Non-pigmented ciliary epithelial cell (primary cell): ENCODE measurements at regions not wholly inside any gene's neighbourhood (a gene's known extent, or its start where the extent isn't known, plus 50 kb on each side); places are given as distances from the start of the nearest gene placed in this dataset.

Experiments used
- DNase-seq: peaks from one replicate; pipeline ENCODE4 v3.0.0-alpha.2; 2010; ENCODE audit warnings: low read depth

- DNase-seq: no peak
These were observed 456.0 kb upstream of the SPANXN1 start for GRCh38 chrX:144791298-144791697.

DNA sequence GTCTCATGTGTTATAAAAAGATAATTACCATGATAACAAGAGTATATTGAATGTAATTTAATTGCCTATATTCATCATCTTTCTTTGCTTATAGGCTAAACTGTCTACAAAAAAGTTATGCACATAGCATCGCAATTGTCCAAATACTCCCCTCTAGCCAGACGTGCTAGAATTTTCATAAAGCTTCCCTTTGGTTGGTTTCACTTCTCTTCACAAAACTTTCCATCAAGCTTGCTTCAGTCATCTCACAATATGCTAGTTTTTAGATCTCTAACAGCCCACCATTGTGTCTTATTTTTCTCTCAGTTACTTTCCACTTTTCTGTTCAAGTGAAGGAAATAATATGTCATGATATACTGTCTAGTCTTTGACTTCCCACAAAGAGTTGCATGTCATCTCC, 448.3 kb upstream of the SPANXN1 start:
- DNase-seq: no peak

DNA sequence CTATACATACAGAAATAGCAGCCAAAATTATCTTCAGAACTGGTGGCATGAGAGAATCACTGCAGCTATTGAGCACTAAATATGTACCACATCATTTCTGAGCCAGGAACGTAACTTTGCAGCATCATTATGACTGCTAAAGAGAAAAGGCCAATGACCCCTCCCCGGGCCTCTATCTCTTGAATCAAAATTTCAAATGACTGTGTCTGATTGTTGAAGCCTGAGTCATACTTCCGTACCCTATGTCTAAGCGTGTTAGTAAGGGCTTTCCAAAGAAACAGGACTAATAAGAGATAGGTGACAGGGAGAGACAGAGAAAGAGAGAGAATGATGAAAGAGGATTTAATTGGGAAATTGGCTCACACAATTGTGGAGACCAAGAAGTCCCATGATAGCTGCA, 445.5 kb upstream of the SPANXN1 start:
- DNase-seq: no peak

DNA sequence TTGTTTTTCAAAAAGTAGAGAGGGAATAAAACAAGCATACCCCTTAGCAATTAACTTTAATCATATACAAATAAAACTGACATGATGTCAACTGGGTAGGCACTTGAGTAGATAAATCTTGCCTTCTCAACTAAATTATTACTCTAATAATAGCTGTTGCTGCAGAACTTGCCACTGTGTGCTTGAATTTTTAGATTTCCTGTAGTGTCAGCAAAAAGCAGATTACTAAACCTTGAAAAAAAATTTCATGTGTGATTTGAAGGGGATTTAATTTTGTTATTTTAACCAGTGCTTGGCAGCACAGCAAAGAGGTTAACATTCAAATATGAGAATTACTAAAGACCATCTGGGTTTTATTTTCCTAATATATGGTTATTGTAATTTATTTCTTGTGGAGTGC, 438.3 kb upstream of the SPANXN1 start:
- DNase-seq: no peak

- no peak for DNase-seq
These were observed 436.8 kb upstream of the SPANXN1 start for GRCh38 chrX:144810539-144810938.

DNA sequence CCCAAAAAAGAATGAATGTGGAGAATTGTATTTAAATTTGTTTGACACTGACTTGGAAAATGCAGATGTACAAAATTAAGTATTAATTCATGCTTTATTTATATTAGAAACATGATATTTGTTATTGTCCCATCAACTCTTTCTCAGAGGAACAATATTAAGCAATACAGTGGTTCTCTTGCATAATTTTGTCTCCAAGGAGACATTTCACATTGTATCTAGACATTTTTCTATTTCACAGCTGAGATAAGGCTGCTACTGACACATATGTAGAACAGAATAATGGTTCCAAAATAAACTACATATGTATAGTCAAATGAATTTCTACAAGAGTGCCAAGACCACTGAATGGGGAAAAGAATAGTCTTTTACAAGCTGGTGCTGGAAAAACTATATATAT, 427.9 kb upstream of the SPANXN1 start:
- no peak for DNase-seq

GRCh38 chrX:144840616-144841015, 406.7 kb upstream of the SPANXN1 start:
- DNase-seq: no peak

GRCh38 chrX:144849141-144849540, 398.2 kb upstream of the SPANXN1 start:
- DNase-seq: no peak

DNA sequence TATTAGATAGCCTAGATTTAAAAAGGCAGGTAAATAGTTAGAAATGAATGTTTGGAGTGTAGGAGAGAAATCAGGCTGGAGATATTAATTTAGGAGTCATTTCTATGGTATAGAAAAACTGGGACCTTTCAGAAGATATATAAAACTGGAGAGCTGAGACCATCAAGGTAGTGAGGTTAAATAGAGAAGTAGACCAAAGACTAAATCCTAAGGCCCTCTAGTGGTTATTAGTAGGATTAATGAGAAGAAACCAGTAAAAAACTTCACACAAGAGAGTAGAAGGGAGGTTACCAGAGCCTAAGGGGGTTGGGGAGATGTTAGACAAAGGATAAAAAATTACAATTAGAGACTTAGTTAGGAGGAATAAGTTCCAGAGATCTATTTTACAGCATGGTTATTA, 351.0 kb upstream of the SPANXN1 start:
- no peak for DNase-seq

- DNase-seq: no peak
These were observed 345.8 kb upstream of the SPANXN1 start for GRCh38 chrX:144901521-144901920.

GRCh38 chrX:144916785-144917184, 330.5 kb upstream of the SPANXN1 start:
- DNase-seq: no peak

DNA sequence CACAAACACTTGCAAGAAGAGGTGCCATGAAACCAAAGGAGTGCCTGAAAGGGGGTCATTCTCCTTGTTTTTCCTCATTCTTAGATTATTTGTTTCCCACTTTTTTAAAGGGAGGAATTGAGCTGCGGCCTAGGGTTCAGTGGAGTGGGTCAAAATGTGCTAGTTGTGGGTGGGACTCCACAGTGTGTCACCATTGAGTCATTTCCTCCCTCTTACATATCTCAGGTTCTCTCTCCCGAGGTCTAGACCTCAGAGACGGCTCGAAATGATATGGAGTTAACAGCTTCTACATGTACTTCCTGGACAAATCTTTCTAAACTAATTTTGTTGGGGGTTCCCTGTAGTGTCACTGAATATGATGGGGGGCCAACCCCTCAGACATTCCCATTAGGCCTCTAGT, 328.4 kb upstream of the SPANXN1 start:
- no peak for DNase-seq

- DNase-seq: no peak
These were observed 300.6 kb upstream of the SPANXN1 start for GRCh38 chrX:144946666-144947065.
